PC-9 (cell line): ENCODE measurements at regions not wholly inside any gene's neighbourhood (a gene's known extent, or its start where the extent isn't known, plus 50 kb on each side); places are given as distances from the start of the nearest gene placed in this dataset.

Source experiments
- CTCF ChIP-seq: fragments of 200-600 bp; sonication (generic); conservative IDR thresholded peaks from 2 replicates; pipeline ENCODE4 v1.6.1; 2017; ENCODE audit warnings: mixed run types, antibody characterized with exemption, mild to moderate bottlenecking, moderate library complexity
- EZH2 ChIP-seq: fragments of 200-600 bp; sonication (generic); IDR thresholded peaks from 2 replicates; pipeline ENCODE4 v1.8.0; 2017; ENCODE audit warnings: antibody characterized with exemption, low read depth

- TF ChIP-seq CTCF (no peak), EZH2 (no peak)
Measured at GRCh38 chr5:35477321-35477720, 140.3 kb upstream of the SPEF2 start.
